ENCODE measurements at regions not wholly inside any gene's neighbourhood (a gene's known extent, or its start where the extent isn't known, plus 50 kb on each side); places are given as distances from the start of the nearest gene placed in this dataset.
"Not testable (repeated sequence)": the region's sequence is repeated elsewhere in the genome, so short reads cannot be mapped to it uniquely, and the experiment has no call there.

- no peak for DNase-seq (ENCODE audit: low read depth in 2 of 2)
These were observed 89.7 kb upstream of the RET start for GRCh38 chr10:42987121-42987541.

GRCh38 chr10:42987575-42987974 lies 89.3 kb upstream of the RET start:
- no peak for DNase-seq (ENCODE audit: low read depth in 2 of 2)

GRCh38 chr10:42988069-42988468 lies 88.8 kb upstream of the RET start:
- DNase-seq (ENCODE audit: low read depth in 2 of 2) = no peak

- no peak for DNase-seq (ENCODE audit: low read depth in 2 of 2)
These were observed 88.1 kb upstream of the RET start for GRCh38 chr10:42988517-42989395.

- no peak for DNase-seq (ENCODE audit: low read depth in 2 of 2)
These were observed 87.4 kb upstream of the RET start for GRCh38 chr10:42989481-42989921.

GRCh38 chr10:42990016-42990720 lies 86.7 kb upstream of the RET start:
- no peak for DNase-seq (ENCODE audit: low read depth in 2 of 2)

- DNase-seq (ENCODE audit: low read depth in 2 of 2) = no peak
These were observed 86.0 kb upstream of the RET start for GRCh38 chr10:42990721-42991441.

GRCh38 chr10:42991442-42992098 lies 85.3 kb upstream of the RET start:
- no peak for DNase-seq (ENCODE audit: low read depth in 2 of 2)

- DNase-seq (ENCODE audit: low read depth in 2 of 2) = no peak
These were observed 84.5 kb upstream of the RET start for GRCh38 chr10:42992156-42992956.

GRCh38 chr10:42992957-42993390 lies 83.9 kb upstream of the RET start:
- no peak for DNase-seq (ENCODE audit: low read depth in 2 of 2)

- DNase-seq (ENCODE audit: low read depth in 2 of 2) = not testable (repeated sequence)
These were observed 82.0 kb upstream of the RET start for GRCh38 chr10:42994909-42995308.

GRCh38 chr10:42995537-42995936 lies 81.3 kb upstream of the RET start:
- DNase-seq (ENCODE audit: low read depth in 2 of 2) = no peak

- DNase-seq (ENCODE audit: low read depth in 2 of 2) = no peak
These were observed 80.3 kb upstream of the RET start for GRCh38 chr10:42996588-42996987.

GRCh38 chr10:42997151-42997848 lies 79.6 kb upstream of the RET start:
- DNase-seq (ENCODE audit: low read depth in 2 of 2) = no peak

- DNase-seq (ENCODE audit: low read depth in 2 of 2) = no peak
These were observed 79.1 kb upstream of the RET start for GRCh38 chr10:42997849-42998165.

- no peak for DNase-seq (ENCODE audit: low read depth in 2 of 2)
These were observed 78.1 kb upstream of the RET start for GRCh38 chr10:42998481-42999384.

GRCh38 chr10:42999385-43000020 lies 77.4 kb upstream of the RET start:
- DNase-seq (ENCODE audit: low read depth in 2 of 2) = no peak

GRCh38 chr10:43000021-43000411 lies 76.9 kb upstream of the RET start:
- no peak for DNase-seq (ENCODE audit: low read depth in 2 of 2)

All from stimulated activated CD8-positive, alpha-beta memory T cell treated with anti-CD3 and anti-CD28 coated beads, Interleukin-2, amount 100 ng/mL, for 1 hour (primary cell).